HG03565 (cell line): ENCODE measurements at regions not wholly inside any gene's neighbourhood (a gene's known extent, or its start where the extent isn't known, plus 50 kb on each side); places are given as distances from the start of the nearest gene placed in this dataset.

Experiments used
- ATAC-seq: cut with Tn5 transposase; IDR thresholded peaks from one replicate; pipeline ENCODE4 v1.9.1; 2021; ENCODE audit warnings: mild to moderate bottlenecking, moderate library complexity; ENCODE audit not compliant: unreplicated experiment

GRCh38 chr2:76464310-76464709 lies 753.6 kb upstream of the GCFC2 start:
- ATAC-seq = no peak

GRCh38 chr2:76461431-76461830 lies 750.7 kb upstream of the GCFC2 start:
- ATAC-seq = no peak

- no peak for ATAC-seq
Measured at GRCh38 chr2:76455910-76456309, 745.2 kb upstream of the GCFC2 start.

- ATAC-seq = peak; percentile 55
Measured at GRCh38 chr2:76450024-76450475, 739.3 kb upstream of the GCFC2 start.

GRCh38 chr2:76448956-76449355 lies 738.2 kb upstream of the GCFC2 start:
- ATAC-seq = no peak

GRCh38 chr2:76447294-76447693 lies 736.6 kb upstream of the GCFC2 start:
- ATAC-seq = no peak

- no peak for ATAC-seq
Measured at GRCh38 chr2:76446872-76447271, 736.2 kb upstream of the GCFC2 start.

GRCh38 chr2:76445880-76446279 lies 735.2 kb upstream of the GCFC2 start:
- no peak for ATAC-seq

GRCh38 chr2:76444732-76445131 lies 734.0 kb upstream of the GCFC2 start:
- no peak for ATAC-seq

- no peak for ATAC-seq
Measured at GRCh38 chr2:76437564-76437963, 726.8 kb upstream of the GCFC2 start.

- no peak for ATAC-seq
Measured at GRCh38 chr2:76429374-76429773, 718.7 kb upstream of the GCFC2 start.

- no peak for ATAC-seq
Measured at GRCh38 chr2:76427452-76427851, 716.7 kb upstream of the GCFC2 start.

GRCh38 chr2:76415821-76416220 lies 705.1 kb upstream of the GCFC2 start:
- ATAC-seq = peak; percentile 51

- no peak for ATAC-seq
Measured at GRCh38 chr2:76413436-76413835, 702.7 kb upstream of the GCFC2 start.

GRCh38 chr2:76406134-76406855 lies 695.6 kb upstream of the GCFC2 start:
- ATAC-seq = no peak

- no peak for ATAC-seq
Measured at GRCh38 chr2:76393356-76393755, 682.6 kb upstream of the GCFC2 start.

GRCh38 chr2:76391678-76392077 lies 681.0 kb upstream of the GCFC2 start:
- ATAC-seq = no peak

GRCh38 chr2:76387294-76387693 lies 676.6 kb upstream of the GCFC2 start:
- no peak for ATAC-seq

GRCh38 chr2:76385943-76386342 lies 675.2 kb upstream of the GCFC2 start:
- no peak for ATAC-seq

GRCh38 chr2:76381624-76382023 lies 670.9 kb upstream of the GCFC2 start:
- no peak for ATAC-seq

GRCh38 chr2:76378140-76378539 lies 667.4 kb upstream of the GCFC2 start:
- ATAC-seq = no peak

GRCh38 chr2:76341439-76341838 lies 630.7 kb upstream of the GCFC2 start:
- no peak for ATAC-seq

- no peak for ATAC-seq
Measured at GRCh38 chr2:76332871-76333270, 622.2 kb upstream of the GCFC2 start.
